WTC11 (cell line): ENCODE measurements at regions not wholly inside any gene's neighbourhood (a gene's known extent, or its start where the extent isn't known, plus 50 kb on each side); places are given as distances from the start of the nearest gene placed in this dataset.

ENCODE experiments used
- ATAC-seq: fragments of 200-7000 bp; cut with Tn5 transposase; 2 replicates; pipeline ENCODE4 v1.10.0; 2021; ENCODE audit warnings: mild to moderate bottlenecking, moderate library complexity
- CTCF ChIA-PET: fragments of 300-600 bp; sonication (Branson Sonifier 250); formaldehyde crosslinking; loops from one replicate; lab custom pipeline; 2021; ENCODE audit warnings: antibody characterized with exemption; lab: Charles Lee
- POLR2A ChIA-PET: fragments of 350-600 bp; sonication (Branson Sonifier 250); formaldehyde crosslinking; loops from one replicate; lab custom pipeline; 2021; ENCODE audit warnings: antibody characterized with exemption; lab: Charles Lee
- DNase-seq: peaks from one replicate; pipeline ENCODE4 v3.0.0; 2021; ENCODE audit warnings: low spot score
- H3K27ac Mint-ChIP-seq: 2 replicates; pipeline ENCODE4 v1.8.0; 2021; ENCODE audit warnings: mixed read lengths
- H3K27me3 Mint-ChIP-seq: 2 replicates; pipeline ENCODE4 v1.8.0; 2021; ENCODE audit warnings: low read depth, mild to moderate bottlenecking, moderate library complexity, mixed read lengths
- H3K36me3 Mint-ChIP-seq: 2 replicates; pipeline ENCODE4 v1.8.0; 2021; ENCODE audit warnings: mixed read lengths
- H3K4me1 Mint-ChIP-seq: 2 replicates; pipeline ENCODE4 v1.8.0; 2022; ENCODE audit warnings: mixed read lengths
- H3K4me3 Mint-ChIP-seq: 2 replicates; pipeline ENCODE4 v1.8.0; 2021; ENCODE audit warnings: mild to moderate bottlenecking, moderate library complexity, mixed read lengths
- H3K9me3 Mint-ChIP-seq: 2 replicates; pipeline ENCODE4 v1.8.0; 2021; ENCODE audit warnings: mixed read lengths
- EMX1 ChIP-seq: fragments of 250-450 bp; sonication (Bioruptor Pico); IDR thresholded peaks from 2 replicates; pipeline ENCODE4 v1.8.0; 2021; ENCODE audit warnings: mild to moderate bottlenecking
- ESRRA ChIP-seq: sonication (generic); formaldehyde crosslinking; IDR thresholded peaks from 2 replicates; pipeline ENCODE4 v1.8.1; 2022; ENCODE audit warnings: mild to moderate bottlenecking, missing genetic modification reagents, borderline replicate concordance
- GRHL2 ChIP-seq: fragments of 250-450 bp; sonication (Bioruptor Pico); IDR thresholded peaks from 2 replicates; pipeline ENCODE4 v1.8.0; 2022; ENCODE audit warnings: mild to moderate bottlenecking, moderate library complexity; ENCODE audit not compliant: insufficient replicate concordance, severe bottlenecking
- JUN ChIP-seq: sonication (generic); formaldehyde crosslinking; IDR thresholded peaks from 2 replicates; pipeline ENCODE4 v1.8.0; 2023; ENCODE audit warnings: mild to moderate bottlenecking, missing genetic modification reagents
- PRRX2 ChIP-seq: fragments of 250-450 bp; sonication (Bioruptor Pico); IDR thresholded peaks from 2 replicates; pipeline ENCODE4 v1.8.0; 2021; ENCODE audit warnings: mild to moderate bottlenecking
- SMAD3 ChIP-seq: sonication (generic); formaldehyde crosslinking; IDR thresholded peaks from 2 replicates; pipeline ENCODE4 v1.8.0; 2022; ENCODE audit warnings: missing genetic modification reagents, mild to moderate bottlenecking, borderline replicate concordance
- ZNF317 ChIP-seq: sonication (generic); formaldehyde crosslinking; IDR thresholded peaks from 2 replicates; pipeline ENCODE4 v1.8.1; 2023; ENCODE audit warnings: low read depth, mild to moderate bottlenecking, moderate library complexity, missing genetic modification reagents, borderline replicate concordance
- ZNF423 ChIP-seq: fragments of 250-450 bp; sonication (Bioruptor Pico); IDR thresholded peaks from 2 replicates; pipeline ENCODE4 v2.1.2; 2022; ENCODE audit warnings: mild to moderate bottlenecking, moderate library complexity
- TF ChIP-seq, protein P1 (sequence below): fragments of 200-600 bp; IDR thresholded peaks from 2 replicates; pipeline ENCODE4 v1.8.0; 2022; ENCODE audit warnings: antibody characterized with exemption
- TF ChIP-seq, protein P2 (sequence below): sonication (generic); formaldehyde crosslinking; IDR thresholded peaks from 2 replicates; pipeline ENCODE4 v1.8.1; 2023; ENCODE audit warnings: mild to moderate bottlenecking, missing genetic modification reagents
- TF ChIP-seq, protein P3 (sequence below): sonication (generic); formaldehyde crosslinking; IDR thresholded peaks from 2 replicates; pipeline ENCODE4 v1.8.0; 2022; ENCODE audit warnings: missing genetic modification reagents
- TF ChIP-seq, protein P4 (sequence below): fragments of 250-450 bp; sonication (Bioruptor Pico); IDR thresholded peaks from 2 replicates; pipeline ENCODE4 v1.9.0; 2021; ENCODE audit warnings: mild to moderate bottlenecking, borderline replicate concordance

DNA sequence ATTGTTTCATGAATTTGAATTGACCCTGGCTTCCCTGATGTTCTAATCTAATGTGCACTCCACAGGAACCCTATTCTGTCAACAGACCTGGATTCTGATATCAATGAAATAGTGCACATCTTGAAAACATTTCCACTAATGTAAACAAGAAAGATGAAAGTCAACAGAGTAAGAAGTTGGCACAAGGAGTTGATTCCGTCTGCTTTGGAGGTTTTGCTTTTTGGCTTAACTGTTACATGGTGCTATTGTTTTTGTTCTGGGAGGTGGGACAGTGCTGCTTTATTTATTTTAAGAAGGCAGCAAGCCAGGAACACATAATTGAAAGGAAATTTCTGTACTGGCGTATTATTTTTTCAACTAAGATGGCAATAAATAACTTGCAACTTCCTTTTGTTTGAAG is 73.3 kb downstream of the LEPR start (continued):
- TF ChIP-seq, protein P1, sequence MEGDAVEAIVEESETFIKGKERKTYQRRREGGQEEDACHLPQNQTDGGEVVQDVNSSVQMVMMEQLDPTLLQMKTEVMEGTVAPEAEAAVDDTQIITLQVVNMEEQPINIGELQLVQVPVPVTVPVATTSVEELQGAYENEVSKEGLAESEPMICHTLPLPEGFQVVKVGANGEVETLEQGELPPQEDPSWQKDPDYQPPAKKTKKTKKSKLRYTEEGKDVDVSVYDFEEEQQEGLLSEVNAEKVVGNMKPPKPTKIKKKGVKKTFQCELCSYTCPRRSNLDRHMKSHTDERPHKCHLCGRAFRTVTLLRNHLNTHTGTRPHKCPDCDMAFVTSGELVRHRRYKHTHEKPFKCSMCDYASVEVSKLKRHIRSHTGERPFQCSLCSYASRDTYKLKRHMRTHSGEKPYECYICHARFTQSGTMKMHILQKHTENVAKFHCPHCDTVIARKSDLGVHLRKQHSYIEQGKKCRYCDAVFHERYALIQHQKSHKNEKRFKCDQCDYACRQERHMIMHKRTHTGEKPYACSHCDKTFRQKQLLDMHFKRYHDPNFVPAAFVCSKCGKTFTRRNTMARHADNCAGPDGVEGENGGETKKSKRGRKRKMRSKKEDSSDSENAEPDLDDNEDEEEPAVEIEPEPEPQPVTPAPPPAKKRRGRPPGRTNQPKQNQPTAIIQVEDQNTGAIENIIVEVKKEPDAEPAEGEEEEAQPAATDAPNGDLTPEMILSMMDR, result no peak
- TF ChIP-seq, protein P2, sequence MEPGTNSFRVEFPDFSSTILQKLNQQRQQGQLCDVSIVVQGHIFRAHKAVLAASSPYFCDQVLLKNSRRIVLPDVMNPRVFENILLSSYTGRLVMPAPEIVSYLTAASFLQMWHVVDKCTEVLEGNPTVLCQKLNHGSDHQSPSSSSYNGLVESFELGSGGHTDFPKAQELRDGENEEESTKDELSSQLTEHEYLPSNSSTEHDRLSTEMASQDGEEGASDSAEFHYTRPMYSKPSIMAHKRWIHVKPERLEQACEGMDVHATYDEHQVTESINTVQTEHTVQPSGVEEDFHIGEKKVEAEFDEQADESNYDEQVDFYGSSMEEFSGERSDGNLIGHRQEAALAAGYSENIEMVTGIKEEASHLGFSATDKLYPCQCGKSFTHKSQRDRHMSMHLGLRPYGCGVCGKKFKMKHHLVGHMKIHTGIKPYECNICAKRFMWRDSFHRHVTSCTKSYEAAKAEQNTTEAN (CRISPR knock-in tag), result no peak
- TF ChIP-seq, protein P3, sequence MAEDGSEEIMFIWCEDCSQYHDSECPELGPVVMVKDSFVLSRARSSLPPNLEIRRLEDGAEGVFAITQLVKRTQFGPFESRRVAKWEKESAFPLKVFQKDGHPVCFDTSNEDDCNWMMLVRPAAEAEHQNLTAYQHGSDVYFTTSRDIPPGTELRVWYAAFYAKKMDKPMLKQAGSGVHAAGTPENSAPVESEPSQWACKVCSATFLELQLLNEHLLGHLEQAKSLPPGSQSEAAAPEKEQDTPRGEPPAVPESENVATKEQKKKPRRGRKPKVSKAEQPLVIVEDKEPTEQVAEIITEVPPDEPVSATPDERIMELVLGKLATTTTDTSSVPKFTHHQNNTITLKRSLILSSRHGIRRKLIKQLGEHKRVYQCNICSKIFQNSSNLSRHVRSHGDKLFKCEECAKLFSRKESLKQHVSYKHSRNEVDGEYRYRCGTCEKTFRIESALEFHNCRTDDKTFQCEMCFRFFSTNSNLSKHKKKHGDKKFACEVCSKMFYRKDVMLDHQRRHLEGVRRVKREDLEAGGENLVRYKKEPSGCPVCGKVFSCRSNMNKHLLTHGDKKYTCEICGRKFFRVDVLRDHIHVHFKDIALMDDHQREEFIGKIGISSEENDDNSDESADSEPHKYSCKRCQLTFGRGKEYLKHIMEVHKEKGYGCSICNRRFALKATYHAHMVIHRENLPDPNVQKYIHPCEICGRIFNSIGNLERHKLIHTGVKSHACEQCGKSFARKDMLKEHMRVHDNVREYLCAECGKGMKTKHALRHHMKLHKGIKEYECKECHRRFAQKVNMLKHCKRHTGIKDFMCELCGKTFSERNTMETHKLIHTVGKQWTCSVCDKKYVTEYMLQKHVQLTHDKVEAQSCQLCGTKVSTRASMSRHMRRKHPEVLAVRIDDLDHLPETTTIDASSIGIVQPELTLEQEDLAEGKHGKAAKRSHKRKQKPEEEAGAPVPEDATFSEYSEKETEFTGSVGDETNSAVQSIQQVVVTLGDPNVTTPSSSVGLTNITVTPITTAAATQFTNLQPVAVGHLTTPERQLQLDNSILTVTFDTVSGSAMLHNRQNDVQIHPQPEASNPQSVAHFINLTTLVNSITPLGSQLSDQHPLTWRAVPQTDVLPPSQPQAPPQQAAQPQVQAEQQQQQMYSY (CRISPR knock-in tag), result no peak

DNA sequence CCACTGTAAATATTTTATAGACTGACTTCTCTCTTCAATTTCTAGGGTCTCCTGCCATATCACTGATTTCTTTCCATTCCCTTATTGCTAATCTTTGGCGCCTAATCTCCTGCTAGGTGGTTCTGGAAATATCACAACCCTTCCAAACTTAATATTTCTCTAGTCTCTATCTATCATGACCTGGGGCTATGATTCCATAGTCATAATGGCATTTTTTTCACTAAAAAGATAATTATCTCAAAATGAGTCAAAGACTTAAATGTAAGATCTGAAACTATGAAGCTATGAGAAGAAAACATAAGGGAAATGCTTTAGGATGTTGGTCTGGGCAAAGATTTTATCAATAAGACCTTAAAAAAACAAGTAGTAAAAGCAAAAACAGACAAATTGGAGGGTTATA is 74.2 kb downstream of the LEPR start:
- DNase-seq, result no peak
- Mint-ChIP-seq H3K27ac (no peak overlapping the region), H3K4me3 (no peak overlapping the region), H3K27me3 (no peaks in the 10 kb centered on the region), H3K9me3 (no peaks in the 10 kb centered on the region)
- CTCF ChIA-PET, result no interaction called here
- POLR2A ChIA-PET, result no interaction called here
- no peak for TF ChIP-seq ZNF423 (CRISPR knock-in tag)
- TF ChIP-seq, all 79 proteins: peak for 0
- ATAC-seq, result no peak
- H3K4me1 Mint-ChIP-seq, result no peaks in the 10 kb centered on the region
- no peaks in the 10 kb centered on the region for H3K36me3 Mint-ChIP-seq

DNA sequence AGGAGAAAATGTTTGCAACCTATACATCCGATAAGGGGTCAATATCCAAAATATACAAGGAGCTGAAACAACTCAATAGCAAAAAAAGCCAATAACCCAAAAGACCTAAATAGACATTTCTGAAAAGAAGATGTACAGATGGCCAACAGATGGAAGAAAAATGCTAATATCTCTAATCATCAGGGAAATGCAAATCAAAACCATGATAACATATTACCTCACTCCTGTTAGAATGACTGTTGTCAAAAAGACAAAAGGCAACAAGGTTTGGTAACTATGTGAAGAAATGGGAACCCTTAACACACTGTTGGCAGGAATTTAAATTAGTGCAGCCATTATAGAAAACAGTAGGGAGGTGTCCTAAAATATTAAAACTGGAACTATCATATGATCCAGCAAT is 74.7 kb downstream of the LEPR start:
- Mint-ChIP-seq H3K27ac (no peak overlapping the region), H3K36me3 (no peaks in the 10 kb centered on the region), H3K4me1 (no peaks in the 10 kb centered on the region), H3K9me3 (no peaks in the 10 kb centered on the region), H3K27me3 (no peaks in the 10 kb centered on the region), H3K4me3 (no peak overlapping the region)
- ChIA-PET POLR2A (no interaction called here), CTCF (no interaction called here)
- DNase-seq (no peak), ATAC-seq (no peak)
- TF ChIP-seq ZNF317, result no peak
- TF ChIP-seq SMAD3 (CRISPR knock-in tag), result no peak
- no peak for TF ChIP-seq JUN (CRISPR knock-in tag)
- no peak for TF ChIP-seq PRRX2 (CRISPR knock-in tag)
- TF ChIP-seq EMX1 (CRISPR knock-in tag), result no peak
- TF ChIP-seq GRHL2 (CRISPR knock-in tag), result no peak
- no peak for TF ChIP-seq ESRRA
- TF ChIP-seq, protein P4, sequence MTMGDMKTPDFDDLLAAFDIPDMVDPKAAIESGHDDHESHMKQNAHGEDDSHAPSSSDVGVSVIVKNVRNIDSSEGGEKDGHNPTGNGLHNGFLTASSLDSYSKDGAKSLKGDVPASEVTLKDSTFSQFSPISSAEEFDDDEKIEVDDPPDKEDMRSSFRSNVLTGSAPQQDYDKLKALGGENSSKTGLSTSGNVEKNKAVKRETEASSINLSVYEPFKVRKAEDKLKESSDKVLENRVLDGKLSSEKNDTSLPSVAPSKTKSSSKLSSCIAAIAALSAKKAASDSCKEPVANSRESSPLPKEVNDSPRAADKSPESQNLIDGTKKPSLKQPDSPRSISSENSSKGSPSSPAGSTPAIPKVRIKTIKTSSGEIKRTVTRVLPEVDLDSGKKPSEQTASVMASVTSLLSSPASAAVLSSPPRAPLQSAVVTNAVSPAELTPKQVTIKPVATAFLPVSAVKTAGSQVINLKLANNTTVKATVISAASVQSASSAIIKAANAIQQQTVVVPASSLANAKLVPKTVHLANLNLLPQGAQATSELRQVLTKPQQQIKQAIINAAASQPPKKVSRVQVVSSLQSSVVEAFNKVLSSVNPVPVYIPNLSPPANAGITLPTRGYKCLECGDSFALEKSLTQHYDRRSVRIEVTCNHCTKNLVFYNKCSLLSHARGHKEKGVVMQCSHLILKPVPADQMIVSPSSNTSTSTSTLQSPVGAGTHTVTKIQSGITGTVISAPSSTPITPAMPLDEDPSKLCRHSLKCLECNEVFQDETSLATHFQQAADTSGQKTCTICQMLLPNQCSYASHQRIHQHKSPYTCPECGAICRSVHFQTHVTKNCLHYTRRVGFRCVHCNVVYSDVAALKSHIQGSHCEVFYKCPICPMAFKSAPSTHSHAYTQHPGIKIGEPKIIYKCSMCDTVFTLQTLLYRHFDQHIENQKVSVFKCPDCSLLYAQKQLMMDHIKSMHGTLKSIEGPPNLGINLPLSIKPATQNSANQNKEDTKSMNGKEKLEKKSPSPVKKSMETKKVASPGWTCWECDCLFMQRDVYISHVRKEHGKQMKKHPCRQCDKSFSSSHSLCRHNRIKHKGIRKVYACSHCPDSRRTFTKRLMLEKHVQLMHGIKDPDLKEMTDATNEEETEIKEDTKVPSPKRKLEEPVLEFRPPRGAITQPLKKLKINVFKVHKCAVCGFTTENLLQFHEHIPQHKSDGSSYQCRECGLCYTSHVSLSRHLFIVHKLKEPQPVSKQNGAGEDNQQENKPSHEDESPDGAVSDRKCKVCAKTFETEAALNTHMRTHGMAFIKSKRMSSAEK, result no peak
